HepG2 (cell line): ENCODE measurements at regions not wholly inside any gene's neighbourhood (a gene's known extent, or its start where the extent isn't known, plus 50 kb on each side); places are given as distances from the start of the nearest gene placed in this dataset.

Experiments
- ATAC-seq: fragments of 200-7000 bp; cut with Tn5 transposase; 3 replicates; pipeline ENCODE4 v1.9.1; 2020; ENCODE audit warnings: mild to moderate bottlenecking, moderate library complexity
- BruUV-seq: library from RNA; stranded (reverse); fragments of 400-500 nt; replicated peaks from 2 replicates; lab custom pipeline; 2021; lab: Mats Ljungman, UMichigan
- CTCF ChIA-PET: fragments of 300-600 bp; formaldehyde crosslinking; extraction: SDS; loops from one replicate; lab custom pipeline; 2021; ENCODE audit warnings: low total read pairs, inconsistent platforms, low intra/inter-chr PET ratio; lab: Yijun Ruan, JAX
- POLR2A ChIA-PET: fragments of 350-600 bp; sonication (Branson Sonifier 250); formaldehyde crosslinking; loops from one replicate; lab custom pipeline; 2020; ENCODE audit warnings: antibody characterized with exemption, inconsistent platforms; lab: Yijun Ruan, JAX
- DNase-seq: peaks from one replicate; pipeline ENCODE4 v3.0.0-alpha.2; 2015; ENCODE audit warnings: low spot score
- FAIRE-seq: peaks from 3 replicates; lab custom pipeline; 2011; peaks lifted over from hg19 to GRCh38; lab: Jason Lieb, UNC
- H2AFZ ChIP-seq: one replicate; pipeline ENCODE4 v1.6.1; 2011; ENCODE audit warnings: low read length, inconsistent platforms
- H3K27ac ChIP-seq: fragments of 300-600 bp; 3 replicates; pipeline ENCODE4 v1.8.0; 2011; ENCODE audit warnings: mixed run types, mild to moderate bottlenecking, mixed read lengths, low read length, inconsistent platforms; ENCODE audit not compliant: insufficient read depth; ENCODE audit errors: extremely low read length
- H3K27me3 ChIP-seq, 2 experiments: fragments of 200-600 bp in 1 of 2; 2 replicates in 1 of 2; 3 replicates in 1 of 2; pipeline versions ENCODE4 v1.6.0 to v1.8.0; 2011; ENCODE audit warnings: low read length in 2 of 2, mild to moderate bottlenecking in 2 of 2, moderate library complexity in 2 of 2, inconsistent platforms in 1 of 2; ENCODE audit not compliant: insufficient read depth in 2 of 2, control insufficient read depth in 1 of 2
- H3K36me3 ChIP-seq, 2 experiments: fragments of 200-600 bp in 1 of 2; replicated peaks in 1 of 2; 2 replicates in 1 of 2; 3 replicates in 1 of 2; pipeline versions ENCODE4 v1.5.1 to v1.8.0; 2011; ENCODE audit warnings: low read length in 2 of 2, inconsistent platforms in 1 of 2; ENCODE audit not compliant: insufficient read depth in 2 of 2, control insufficient read depth in 1 of 2
- H3K4me1 ChIP-seq: 2 replicates; pipeline ENCODE4 v1.5.1; 2012; ENCODE audit warnings: low read length, inconsistent platforms; ENCODE audit not compliant: insufficient read depth
- H3K4me2 ChIP-seq: 2 replicates; pipeline ENCODE4 v1.6.0; 2011; ENCODE audit warnings: low read depth, low read length, inconsistent platforms
- H3K4me3 ChIP-seq, 3 experiments: fragments of 200-600 bp in 1 of 3; sonication (generic), shearing (Covaris generic) in 1 of 3; replicated peaks in 1 of 3; 2 replicates each; pipeline ENCODE4 v1.5.1; 2011 to 2016; ENCODE audit warnings: low read length in 3 of 3, inconsistent platforms in 2 of 3, low read depth in 2 of 3, mild to moderate bottlenecking in 2 of 3, control low read depth in 1 of 3, mixed read lengths in 1 of 3; ENCODE audit not compliant: insufficient read depth in 1 of 3
- H3K79me2 ChIP-seq: one replicate; pipeline ENCODE4 v1.6.1; 2011; ENCODE audit warnings: low read length, inconsistent platforms; ENCODE audit not compliant: insufficient read depth
- H3K9ac ChIP-seq: 2 replicates; pipeline ENCODE4 v1.6.0; 2011; ENCODE audit warnings: mild to moderate bottlenecking, low read depth, low read length, inconsistent platforms; ENCODE audit not compliant: insufficient read depth
- H3K9me3 ChIP-seq: 2 replicates; pipeline ENCODE4 v1.5.1; 2012; ENCODE audit warnings: mild to moderate bottlenecking, low read length
- H4K20me1 ChIP-seq: 2 replicates; pipeline ENCODE4 v1.6.0; 2011; ENCODE audit warnings: inconsistent platforms, mild to moderate bottlenecking, low read length, moderate library complexity; ENCODE audit not compliant: insufficient read depth
- ARID5B ChIP-seq: IDR thresholded peaks from 2 replicates; pipeline ENCODE4 v1.4.0; 2020; ENCODE audit warnings: mild to moderate bottlenecking, missing genetic modification reagents
- FOXA3 ChIP-seq: IDR thresholded peaks from 2 replicates; pipeline ENCODE4 v1.6.1; 2016; ENCODE audit warnings: missing genetic modification reagents, missing compliant biosample characterization
- NAIF1 ChIP-seq: sonication (generic); formaldehyde crosslinking; IDR thresholded peaks from 2 replicates; pipeline ENCODE4 v1.5.0; 2020; ENCODE audit warnings: mild to moderate bottlenecking, missing genetic modification reagents, borderline replicate concordance
- NRL ChIP-seq: sonication (generic); formaldehyde crosslinking; IDR thresholded peaks from 2 replicates; pipeline ENCODE4 v1.5.0; 2020; ENCODE audit warnings: missing genetic modification reagents, mild to moderate bottlenecking, moderate library complexity, borderline replicate concordance
- PRPF4 ChIP-seq: fragments of 200-400 bp; formaldehyde crosslinking; IDR thresholded peaks from 2 replicates; pipeline ENCODE4 v1.6.1; 2016; ENCODE audit warnings: low read length, low read depth; ENCODE audit not compliant: poor library complexity, severe bottlenecking
- RARG ChIP-seq: sonication (generic); formaldehyde crosslinking; IDR thresholded peaks from 2 replicates; pipeline ENCODE4 v1.4.0; 2020; ENCODE audit warnings: low read depth, mild to moderate bottlenecking, missing genetic modification reagents
- RBM22 ChIP-seq: fragments of 200-400 bp; formaldehyde crosslinking; optimal IDR thresholded peaks from 2 replicates; pipeline ENCODE3; 2017; ENCODE audit warnings: mild to moderate bottlenecking, low read length, moderate library complexity
- RFX3 ChIP-seq: IDR thresholded peaks from 2 replicates; pipeline ENCODE4 v1.6.1; 2016; ENCODE audit warnings: missing biosample characterization, missing genetic modification reagents
- SNAI1 ChIP-seq: sonication (generic); formaldehyde crosslinking; IDR thresholded peaks from 2 replicates; pipeline ENCODE4 v1.5.0; 2020; ENCODE audit warnings: mild to moderate bottlenecking, missing genetic modification reagents, borderline replicate concordance
- TRAFD1 ChIP-seq: sonication (generic); formaldehyde crosslinking; IDR thresholded peaks from 2 replicates; pipeline ENCODE4 v1.5.1; 2020; ENCODE audit warnings: missing genetic modification reagents, mild to moderate bottlenecking, borderline replicate concordance
- WGBS: methylation state at CpG from one replicate; pipeline ENCODE4 v1.1.6; 2017; ENCODE audit warnings: low lambda C conversion rate; 5-methylcytosine and 5-hydroxymethylcytosine counted together
- in situ Hi-C: cut with HindIII; loops from 2 replicates; pipeline ENCODE4 v1.10.0; 2017; ENCODE audit warnings: low pct_unique_long_range_greater_than_20kb; ENCODE audit not compliant: extremely low pct_ligation_motif_present
- intact Hi-C: fragments of 100-400 bp; cut with micrococcal nuclease; formaldehyde crosslinking; loops from one replicate; pipeline ENCODE4 v1.10.0; 2022; ENCODE audit not compliant: unreplicated experiment

GRCh38 chr18:73485166-73485565, 617.4 kb upstream of the NETO1 start (continued):
- TF ChIP-seq TRAFD1 (CRISPR knock-in tag) (no peak), RFX3 (CRISPR knock-in tag) (no peak)

GRCh38 chr18:73482901-73483300, 615.1 kb upstream of the NETO1 start:
- Histone ChIP-seq H2AFZ (no peak overlapping the region), H3K4me1 (no peaks in the 10 kb centered on the region), H3K9ac (no peak overlapping the region), H3K4me2 (no peak overlapping the region), H3K9me3 (no peaks in the 10 kb centered on the region), H3K27me3 (no peaks in the 10 kb centered on the region), H3K79me2 (no peaks in the 10 kb centered on the region), H4K20me1 (no peaks in the 10 kb centered on the region), H3K36me3 (no peaks in the 10 kb centered on the region), H3K27ac (no peak overlapping the region), H3K4me3 (no peak overlapping the region)
- ChIA-PET POLR2A (no interaction called here), CTCF (no interaction called here)
- no TSS peak for BruUV-seq
- intact Hi-C loops (no loop called here), in situ Hi-C loops (no loop called here)
- 2% methylated on average over 2 of the region's 2 CpGs for WGBS
- ATAC-seq (no peak), FAIRE-seq (no peak), DNase-seq (no peak)
- TF ChIP-seq PRPF4 (no peak), NRL (CRISPR knock-in tag) (no peak)

GRCh38 chr18:73479477-73479876, 611.7 kb upstream of the NETO1 start:
- BruUV-seq, result no TSS peak
- in situ Hi-C loops, result no loop called here
- no peak overlapping the region for H2AFZ ChIP-seq
- under 1% methylated on average over 2 of the region's 2 CpGs for WGBS
- H3K4me2 ChIP-seq, result no peak overlapping the region
- intact Hi-C loops, result no loop called here
- FAIRE-seq, result no peak
- no peak overlapping the region for H3K27ac ChIP-seq
- H3K4me3 ChIP-seq, result no peak overlapping the region
- DNase-seq, result no peak
- H3K4me1 ChIP-seq, result no peaks in the 10 kb centered on the region
- no peaks in the 10 kb centered on the region for H4K20me1 ChIP-seq
- H3K9ac ChIP-seq, result no peak overlapping the region
- ChIA-PET CTCF (no interaction called here), POLR2A (no interaction called here)
- no peak for ATAC-seq
- TF ChIP-seq RARG (CRISPR knock-in tag), result no peak
- TF ChIP-seq SNAI1 (CRISPR knock-in tag), result no peak
- no peak for TF ChIP-seq FOXA3 (CRISPR knock-in tag)
- no peak for TF ChIP-seq NAIF1
- no peak for TF ChIP-seq RBM22
- TF ChIP-seq ARID5B (CRISPR knock-in tag), result no peak
- TF ChIP-seq, all 625 proteins: peak for 0
- H3K36me3 ChIP-seq, result no peaks in the 10 kb centered on the region
- H3K27me3 ChIP-seq, result no peaks in the 10 kb centered on the region
- no peaks in the 10 kb centered on the region for H3K9me3 ChIP-seq
- H3K79me2 ChIP-seq, result no peaks in the 10 kb centered on the region
